Aorta (tissue), 5 donors: ENCODE measurements at regions not wholly inside any gene's neighbourhood (a gene's known extent, or its start where the extent isn't known, plus 50 kb on each side); places are given as distances from the start of the nearest gene placed in this dataset.
A peak's percentile ranks its signal among the peaks of the same experiment; 100 is the strongest.

Experiments
- ATAC-seq: fragments of 200-7000 bp; cut with Tn5 transposase; one replicate; pipeline ENCODE4 v1.9.1; 2022; ENCODE audit warnings: moderate library complexity; ENCODE audit not compliant: low FRiP score
- DNase-seq, 2 donors: peaks; one replicate each; pipeline ENCODE4 v3.0.0-alpha.2; 2020
- H3K27ac ChIP-seq, 2 donors: one replicate each; pipeline ENCODE4 v1.5.1; 2013; ENCODE audit warnings: low read length in 2 of 2, mild to moderate bottlenecking in 2 of 2, moderate library complexity in 2 of 2, control low read depth in 1 of 2, inconsistent platforms in 1 of 2, low read depth in 1 of 2
- H3K27me3 ChIP-seq, 2 donors: one replicate each; pipeline ENCODE4 v1.6.1; 2013; ENCODE audit warnings: control low read depth in 1 of 2, low read length in 1 of 2, mild to moderate bottlenecking in 1 of 2, moderate library complexity in 1 of 2; ENCODE audit not compliant: insufficient read depth in 2 of 2, control insufficient read depth in 1 of 2
- H3K36me3 ChIP-seq, 2 donors: one replicate each; pipeline ENCODE4 v1.6.1; 2013; ENCODE audit warnings: control low read depth in 1 of 2, low read length in 1 of 2, mild to moderate bottlenecking in 1 of 2; ENCODE audit not compliant: insufficient read depth in 2 of 2, control insufficient read depth in 1 of 2
- H3K4me1 ChIP-seq, 2 donors: one replicate each; pipeline ENCODE4 v1.6.1; 2013; ENCODE audit warnings: low read length in 2 of 2, control low read depth in 1 of 2, mild to moderate bottlenecking in 1 of 2, moderate library complexity in 1 of 2; ENCODE audit not compliant: insufficient read depth in 2 of 2, control insufficient read depth in 1 of 2
- H3K4me3 ChIP-seq, 2 donors: one replicate each; pipeline ENCODE4 v1.5.1; 2013; ENCODE audit warnings: low read length in 2 of 2, control low read depth in 1 of 2, mild to moderate bottlenecking in 1 of 2
- H3K9me3 ChIP-seq: one replicate; pipeline ENCODE4 v1.6.1; 2013; ENCODE audit warnings: mild to moderate bottlenecking, low read length; ENCODE audit not compliant: control insufficient read depth
- WGBS, 2 donors: extraction: QIAGEN DNeasy Blood & Tissue Kit; methylation state at CpG; one replicate each; pipeline ENCODE4 v1.1.7; 2013; 5-methylcytosine and 5-hydroxymethylcytosine counted together
- intact Hi-C, 2 donors: fragments of 100-400 bp; cut with DNase I; formaldehyde crosslinking; loops; one replicate each; pipeline versions ENCODE4 v1.14.2 to v1.15.0; 2022
- donor health status: healthy with polysubstance abuse.
- donor health status: Bipolar disorder and iron deficiency.
- donor health status: DM: no; HTN: no; CAD: no.
- donor health status: DM: no; HTN: no; CAD: no.
- donor health status: DM: yes; HTN: yes; CAD: no.

GRCh38 chr7:22572937-22573336 lies 72.9 kb upstream of the STEAP1B start:
- Histone ChIP-seq H3K27ac (no peak overlapping the region), H3K9me3 (no peaks in the 10 kb centered on the region), H3K27me3 (no peaks in the 10 kb centered on the region), H3K4me3 (no peak overlapping the region), H3K36me3 (no peaks in the 10 kb centered on the region), H3K4me1 (peaks cover 0 to 4% of the 10 kb centered on the region in 2 donors)
- 68 to 70% methylated on average over 7 of the region's 7 CpGs for WGBS, 2 donors
- intact Hi-C loops: no loop called here
- ATAC-seq (no peak), DNase-seq (no peak)

GRCh38 chr7:22572292-22572691 lies 72.3 kb upstream of the STEAP1B start:
- peak overlapping the region in 1 of 2 donors; percentile 41 for H3K27ac ChIP-seq
- intact Hi-C loops: no loop called here
- 20 to 21% methylated on average over 8 of the region's 8 CpGs for WGBS, 2 donors
- H3K27me3 ChIP-seq: no peaks in the 10 kb centered on the region
- H3K36me3 ChIP-seq: no peaks in the 10 kb centered on the region
- H3K4me1 ChIP-seq: peaks cover 0 to 3% of the 10 kb centered on the region in 2 donors
- DNase-seq (no peak), ATAC-seq (no peak)
- H3K4me3 ChIP-seq: no peak overlapping the region
- H3K9me3 ChIP-seq: no peaks in the 10 kb centered on the region

- no peaks in the 10 kb centered on the region for H3K36me3 ChIP-seq
- H3K4me1 ChIP-seq: no peaks in the 10 kb centered on the region
- DNase-seq (no peak), ATAC-seq (no peak)
- no peak overlapping the region for H3K27ac ChIP-seq
- H3K9me3 ChIP-seq: no peaks in the 10 kb centered on the region
- H3K4me3 ChIP-seq: no peak overlapping the region
- intact Hi-C loops: no loop called here
- WGBS, 2 donors: 96% methylated on average over 4 of the region's 4 CpGs
- no peaks in the 10 kb centered on the region for H3K27me3 ChIP-seq
Observed at GRCh38 chr7:22571766-22572165, 71.8 kb upstream of the STEAP1B start.

GRCh38 chr7:22569586-22570321 lies 69.8 kb upstream of the STEAP1B start:
- whole genome bisulfite sequencing, 2 donors: 19% methylated on average over 11 of the region's 11 CpGs
- Histone ChIP-seq H3K27me3 (no peaks in the 10 kb centered on the region), H3K36me3 (no peaks in the 10 kb centered on the region), H3K4me3 (no peak overlapping the region), H3K9me3 (no peaks in the 10 kb centered on the region), H3K4me1 (peaks cover 0 to 2% of the 10 kb centered on the region in 2 donors), H3K27ac (no peak overlapping the region)
- DNase-seq: peak in 1 of 2 donors; percentile 77
- intact Hi-C loops: loop anchor here in 1 of 2 donors (10.0 kb wide), 1 partner anchor 285 kb away; no protein-coding TSS in a partner anchor
- ATAC-seq: no peak

- DNase-seq: no peak
- WGBS, 2 donors: 94% methylated on average over 4 of the region's 4 CpGs
Observed at GRCh38 chr7:22566592-22566991, 66.6 kb upstream of the STEAP1B start.

GRCh38 chr7:22566176-22566575 lies 66.2 kb upstream of the STEAP1B start:
- no peaks in the 10 kb centered on the region for H3K36me3 ChIP-seq
- DNase-seq (no peak), ATAC-seq (no peak)
- no peak overlapping the region for H3K27ac ChIP-seq
- intact Hi-C loops: loop anchor here in 1 of 2 donors (10.0 kb wide), 1 partner anchor 289 kb away; no protein-coding TSS in a partner anchor
- H3K9me3 ChIP-seq: no peaks in the 10 kb centered on the region
- no peaks in the 10 kb centered on the region for H3K27me3 ChIP-seq
- 94 to 100% methylated on average over 4 of the region's 4 CpGs for WGBS, 2 donors
- no peak overlapping the region for H3K4me3 ChIP-seq
- peaks cover 4 to 5% of the 10 kb centered on the region in 2 donors for H3K4me1 ChIP-seq

More at GRCh38 chr7:22566592-22566991, 66.6 kb upstream of the STEAP1B start:
- no peaks in the 10 kb centered on the region for H3K9me3 ChIP-seq
- ATAC-seq: no peak
- H3K4me1 ChIP-seq: peaks cover 4 to 5% of the 10 kb centered on the region in 2 donors
- no peaks in the 10 kb centered on the region for H3K36me3 ChIP-seq
- intact Hi-C loops: loop anchor here in 1 of 2 donors (10.0 kb wide), 1 partner anchor 288 kb away; no protein-coding TSS in a partner anchor
- H3K4me3 ChIP-seq: no peak overlapping the region
- no peak overlapping the region for H3K27ac ChIP-seq
- no peaks in the 10 kb centered on the region for H3K27me3 ChIP-seq

GRCh38 chr7:22565315-22565811 lies 65.4 kb upstream of the STEAP1B start:
- WGBS, 2 donors: 39 to 47% methylated on average over 1 of the region's 1 CpG
- intact Hi-C loops: loop anchor here in 1 of 2 donors (10.0 kb wide), 1 partner anchor 289 kb away; no protein-coding TSS in a partner anchor
- Histone ChIP-seq H3K4me3 (no peak overlapping the region), H3K9me3 (no peaks in the 10 kb centered on the region), H3K36me3 (no peaks in the 10 kb centered on the region), H3K27me3 (no peaks in the 10 kb centered on the region), H3K4me1 (peaks cover 4 to 5% of the 10 kb centered on the region in 2 donors), H3K27ac (no peak overlapping the region)
- peak; percentile 56 to 73 for DNase-seq
- ATAC-seq: peak; percentile 45

- WGBS, 2 donors: 36 to 38% methylated on average over 6 of the region's 6 CpGs
- no peak for ATAC-seq
Observed at GRCh38 chr7:22564511-22565045, 64.6 kb upstream of the STEAP1B start.

More at GRCh38 chr7:22564511-22565045, 64.6 kb upstream of the STEAP1B start:
- H3K4me1 ChIP-seq: peaks cover 4 to 5% of the 10 kb centered on the region in 2 donors
- no peak overlapping the region for H3K27ac ChIP-seq
- H3K36me3 ChIP-seq: no peaks in the 10 kb centered on the region
- no peak overlapping the region for H3K4me3 ChIP-seq
- peak in 1 of 2 donors; percentile 69 for DNase-seq
- H3K9me3 ChIP-seq: no peaks in the 10 kb centered on the region
- intact Hi-C loops: loop anchor here in 1 of 2 donors (10.0 kb wide), 1 partner anchor 290 kb away; no protein-coding TSS in a partner anchor
- no peaks in the 10 kb centered on the region for H3K27me3 ChIP-seq
